Immature natural killer cell (primary cell): ENCODE measurements at regions not wholly inside any gene's neighbourhood (a gene's known extent, or its start where the extent isn't known, plus 50 kb on each side); places are given as distances from the start of the nearest gene placed in this dataset.

Experiments
- DNase-seq, 3 donors: peaks; one replicate each; pipeline ENCODE4 v3.0.0; 2022; ENCODE audit warnings: mixed read lengths in 1 of 3
- H3K27ac Mint-ChIP-seq, 6 donors: one replicate each; pipeline ENCODE4 v1.8.0; 2020; ENCODE audit warnings: mixed read lengths in 6 of 6, mild to moderate bottlenecking in 5 of 6, inconsistent platforms in 4 of 6, moderate library complexity in 3 of 6
- H3K27me3 Mint-ChIP-seq, 3 donors: one replicate each; pipeline ENCODE4 v1.8.0; 2020 to 2021; ENCODE audit warnings: low read depth in 3 of 3, mild to moderate bottlenecking in 3 of 3, mixed read lengths in 3 of 3, moderate library complexity in 3 of 3, inconsistent platforms in 1 of 3
- H3K36me3 Mint-ChIP-seq, 3 donors: one replicate each; pipeline ENCODE4 v1.8.0; 2020; ENCODE audit warnings: mixed read lengths in 3 of 3, inconsistent platforms in 2 of 3, mild to moderate bottlenecking in 2 of 3
- H3K4me1 Mint-ChIP-seq, 2 donors: one replicate each; pipeline ENCODE4 v1.8.0; 2020; ENCODE audit warnings: inconsistent platforms in 2 of 2, mild to moderate bottlenecking in 2 of 2, mixed read lengths in 2 of 2, moderate library complexity in 1 of 2
- H3K4me3 Mint-ChIP-seq, 5 donors: one replicate each; pipeline ENCODE4 v1.8.0; 2020; ENCODE audit warnings: mild to moderate bottlenecking in 5 of 5, mixed read lengths in 5 of 5, inconsistent platforms in 3 of 5, moderate library complexity in 3 of 5
- H3K9me3 Mint-ChIP-seq, 6 donors: one replicate each; pipeline ENCODE4 v1.8.0; 2020; ENCODE audit warnings: mild to moderate bottlenecking in 6 of 6, mixed read lengths in 6 of 6, inconsistent platforms in 4 of 6, moderate library complexity in 3 of 6

- H3K9me3 Mint-ChIP-seq = no peaks in the 10 kb centered on the region
- DNase-seq = no peak
- no peaks in the 10 kb centered on the region for H3K36me3 Mint-ChIP-seq
- H3K27me3 Mint-ChIP-seq = peaks cover 0 to 1% (median 0%) of the 10 kb centered on the region in 3 donors
- H3K4me3 Mint-ChIP-seq = no peak overlapping the region
- no peak overlapping the region for H3K27ac Mint-ChIP-seq
- H3K4me1 Mint-ChIP-seq = no peaks in the 10 kb centered on the region
These were observed 60.4 kb upstream of the HPF1 start for GRCh38 chr4:169818063-169818679.

- H3K27ac Mint-ChIP-seq = no peak overlapping the region
- H3K36me3 Mint-ChIP-seq = no peaks in the 10 kb centered on the region
- DNase-seq = no peak
- no peaks in the 10 kb centered on the region for H3K4me1 Mint-ChIP-seq
- H3K27me3 Mint-ChIP-seq = peaks cover 0 to 1% (median 0%) of the 10 kb centered on the region in 3 donors
- no peak overlapping the region for H3K4me3 Mint-ChIP-seq
- no peaks in the 10 kb centered on the region for H3K9me3 Mint-ChIP-seq
These were observed 57.9 kb upstream of the HPF1 start for GRCh38 chr4:169815606-169816005.

- Mint-ChIP-seq H3K9me3 (no peaks in the 10 kb centered on the region), H3K4me1 (no peaks in the 10 kb centered on the region), H3K27ac (no peak overlapping the region), H3K27me3 (peaks cover 0 to 5% (median under 1%) of the 10 kb centered on the region in 3 donors), H3K4me3 (no peak overlapping the region), H3K36me3 (no peaks in the 10 kb centered on the region)
- DNase-seq = no peak
These were observed 53.7 kb upstream of the HPF1 start for GRCh38 chr4:169811476-169811875.

GRCh38 chr4:169810325-169811323 is 52.9 kb upstream of the HPF1 start:
- Mint-ChIP-seq H3K27ac (no peak overlapping the region), H3K4me3 (no peak overlapping the region), H3K9me3 (no peaks in the 10 kb centered on the region), H3K36me3 (no peaks in the 10 kb centered on the region), H3K4me1 (no peaks in the 10 kb centered on the region), H3K27me3 (peaks cover 0 to 5% (median 0%) of the 10 kb centered on the region in 3 donors)
- DNase-seq = peak; percentile 45 to 53 (median 48)

GRCh38 chr4:169807934-169808509 is 50.3 kb upstream of the HPF1 start:
- no peak for DNase-seq
- Mint-ChIP-seq H3K27me3 (peaks cover 0 to 5% (median 0%) of the 10 kb centered on the region in 3 donors), H3K9me3 (no peaks in the 10 kb centered on the region)

More at GRCh38 chr4:169807934-169808509, 50.3 kb upstream of the HPF1 start:
- Mint-ChIP-seq H3K27ac (no peak overlapping the region), H3K36me3 (no peaks in the 10 kb centered on the region), H3K4me3 (no peak overlapping the region), H3K4me1 (no peaks in the 10 kb centered on the region)
